ENCODE measurements at regions not wholly inside any gene's neighbourhood (a gene's known extent, or its start where the extent isn't known, plus 50 kb on each side); places are given as distances from the start of the nearest gene placed in this dataset.

DNA sequence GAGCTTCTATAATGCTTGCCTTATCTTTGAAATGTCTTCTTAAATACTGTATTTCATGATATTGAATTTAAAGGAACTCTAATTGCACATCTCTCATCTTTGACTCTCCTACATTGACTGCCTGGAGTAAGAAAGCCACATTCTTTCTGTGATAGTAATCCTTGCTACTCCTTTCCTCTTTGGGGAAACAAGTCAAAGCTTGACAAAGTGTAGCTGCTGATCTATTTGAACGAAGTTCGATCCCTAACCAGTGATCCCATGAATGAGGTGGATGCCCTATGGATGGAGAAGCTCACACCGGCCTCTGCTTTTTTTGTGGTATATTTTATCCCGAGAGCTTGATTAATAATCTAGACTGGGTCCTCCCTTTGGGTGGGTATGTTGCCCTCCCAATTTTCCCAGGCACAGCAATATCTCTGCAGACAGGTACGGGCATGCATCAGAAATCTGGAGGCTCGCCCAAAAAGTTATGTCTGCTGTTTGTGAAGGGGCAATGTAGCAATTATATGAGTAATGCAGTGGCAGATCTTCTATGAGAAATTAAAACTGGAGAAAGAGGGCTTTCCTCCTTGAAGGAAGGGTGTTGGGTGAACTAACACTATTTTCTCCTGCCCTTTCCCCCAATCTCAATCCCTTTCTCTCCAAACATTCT, 163.0 kb upstream of the FRMD6 start:
- Histone ChIP-seq H4K8ac (ENCODE audit: low read depth, low read length) (no peak overlapping the region), H3K27ac (ENCODE audit: low read depth, low read length) (no peak overlapping the region), H3K9ac (ENCODE audit: low read length) (no peak overlapping the region), H3K4ac (ENCODE audit: low read depth, low read length) (no peak overlapping the region), H2BK120ac (ENCODE audit: low read depth, low read length) (no peak overlapping the region), H2BK5ac (ENCODE audit: low read length) (no peak overlapping the region), H3K18ac (ENCODE audit: low read length) (no peak overlapping the region), H3K27me3 (ENCODE audit: insufficient read depth, low read length, poor library complexity) (no peaks in the 10 kb centered on the region), H3K79me2 (ENCODE audit: control insufficient read depth, insufficient read depth, low read length) (no peaks in the 10 kb centered on the region), H4K5ac (ENCODE audit: low read length) (no peak overlapping the region), H3K56ac (ENCODE audit: low read length) (no peak overlapping the region), H3K23ac (ENCODE audit: low read length) (no peak overlapping the region), H3K79me1 (ENCODE audit: low read length) (no peaks in the 10 kb centered on the region), H3K36me3 (ENCODE audit: control insufficient read depth, insufficient read depth, low read length) (no peaks in the 10 kb centered on the region), H3K4me1 (ENCODE audit: control insufficient read depth, low read depth, low read length) (no peaks in the 10 kb centered on the region), H3K4me3 (ENCODE audit: low read length) (no peak overlapping the region), H2AK5ac (ENCODE audit: low read length) (no peak overlapping the region), H3K4me2 (ENCODE audit: low read length) (no peak overlapping the region), H2BK15ac (replicated peaks; ENCODE audit: low read depth) (no peak overlapping the region)
- no peak for DNase-seq
- no CpG with 5 or more reads among the region's 6 CpGs for WGBS (ENCODE audit: extremely low coverage, insufficient coverage, low lambda C conversion rate)

DNA sequence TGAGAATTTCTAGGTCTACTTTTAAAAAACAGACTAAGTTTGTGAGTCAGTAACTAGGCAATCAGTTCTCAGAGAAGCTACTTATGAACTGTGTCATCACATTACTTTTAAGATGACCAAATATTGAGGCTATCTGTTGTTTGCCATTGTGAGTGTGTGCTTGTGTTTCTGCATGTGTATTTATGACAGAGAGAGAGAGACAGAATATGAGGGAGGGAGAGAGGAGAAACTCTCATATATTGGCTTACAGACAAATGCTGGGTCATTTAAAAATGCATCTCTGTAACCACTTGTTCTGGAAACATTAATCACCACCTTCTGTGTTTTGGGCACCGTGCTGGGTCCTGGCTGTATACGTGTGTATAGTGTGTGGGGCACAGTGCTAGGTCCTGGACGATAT, 161.5 kb upstream of the FRMD6 start:
- Histone ChIP-seq H3K36me3 (ENCODE audit: control insufficient read depth, insufficient read depth, low read length) (no peaks in the 10 kb centered on the region), H3K4ac (ENCODE audit: low read depth, low read length) (no peak overlapping the region), H3K27ac (ENCODE audit: low read depth, low read length) (no peak overlapping the region), H3K79me1 (ENCODE audit: low read length) (no peaks in the 10 kb centered on the region), H2AK5ac (ENCODE audit: low read length) (no peak overlapping the region), H3K23ac (ENCODE audit: low read length) (no peak overlapping the region), H3K56ac (ENCODE audit: low read length) (no peak overlapping the region), H3K9ac (ENCODE audit: low read length) (no peak overlapping the region), H3K4me2 (ENCODE audit: low read length) (no peak overlapping the region), H3K4me3 (ENCODE audit: low read length) (no peak overlapping the region), H4K5ac (ENCODE audit: low read length) (no peak overlapping the region), H2BK120ac (ENCODE audit: low read depth, low read length) (no peak overlapping the region), H3K18ac (ENCODE audit: low read length) (no peak overlapping the region), H2BK5ac (ENCODE audit: low read length) (no peak overlapping the region), H3K79me2 (ENCODE audit: control insufficient read depth, insufficient read depth, low read length) (no peaks in the 10 kb centered on the region), H2BK15ac (replicated peaks; ENCODE audit: low read depth) (no peak overlapping the region), H3K4me1 (ENCODE audit: control insufficient read depth, low read depth, low read length) (no peaks in the 10 kb centered on the region), H3K27me3 (ENCODE audit: insufficient read depth, low read length, poor library complexity) (no peaks in the 10 kb centered on the region), H4K8ac (ENCODE audit: low read depth, low read length) (no peak overlapping the region)
- no peak for DNase-seq
- no CpG with 5 or more reads among the region's 3 CpGs for WGBS (ENCODE audit: extremely low coverage, insufficient coverage, low lambda C conversion rate)

DNA sequence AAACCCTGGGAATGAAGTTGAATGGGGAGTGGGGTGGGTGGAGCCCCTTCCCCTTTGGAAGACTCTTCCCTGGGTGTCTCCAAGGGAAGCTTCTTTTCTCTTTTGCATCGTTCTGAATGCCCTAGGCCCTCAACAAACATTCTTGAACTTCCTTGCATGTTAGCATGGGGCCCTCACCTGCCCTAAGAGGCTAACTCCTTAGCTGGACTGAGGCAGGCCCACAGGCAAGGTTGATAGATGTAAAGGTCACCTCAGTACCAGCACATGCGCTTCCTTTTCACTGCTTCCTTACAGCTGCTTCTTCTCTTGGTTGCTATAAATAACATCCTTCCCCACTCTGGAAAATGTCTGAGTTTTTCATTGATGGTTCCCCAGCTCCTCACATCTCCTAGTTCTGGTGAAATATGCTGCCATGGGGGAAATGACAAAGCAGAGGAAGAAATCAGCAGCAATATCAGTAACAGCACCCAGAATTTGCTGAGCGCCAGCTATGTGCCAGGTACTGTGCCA, 160.6 kb upstream of the FRMD6 start:
- Histone ChIP-seq H2BK15ac (replicated peaks; ENCODE audit: low read depth) (no peak overlapping the region), H3K18ac (ENCODE audit: low read length) (no peak overlapping the region), H3K4me1 (ENCODE audit: control insufficient read depth, low read depth, low read length) (no peaks in the 10 kb centered on the region), H3K9ac (ENCODE audit: low read length) (no peak overlapping the region), H3K4me2 (ENCODE audit: low read length) (no peak overlapping the region), H3K27me3 (ENCODE audit: insufficient read depth, low read length, poor library complexity) (no peaks in the 10 kb centered on the region), H3K79me2 (ENCODE audit: control insufficient read depth, insufficient read depth, low read length) (no peaks in the 10 kb centered on the region), H2BK120ac (ENCODE audit: low read depth, low read length) (no peak overlapping the region), H3K23ac (ENCODE audit: low read length) (no peak overlapping the region), H4K5ac (ENCODE audit: low read length) (no peak overlapping the region), H3K79me1 (ENCODE audit: low read length) (no peaks in the 10 kb centered on the region), H3K27ac (ENCODE audit: low read depth, low read length) (no peak overlapping the region), H2AK5ac (ENCODE audit: low read length) (no peak overlapping the region), H3K4me3 (ENCODE audit: low read length) (no peak overlapping the region), H2BK5ac (ENCODE audit: low read length) (no peak overlapping the region), H3K56ac (ENCODE audit: low read length) (no peak overlapping the region), H3K4ac (ENCODE audit: low read depth, low read length) (no peak overlapping the region), H3K36me3 (ENCODE audit: control insufficient read depth, insufficient read depth, low read length) (no peaks in the 10 kb centered on the region), H4K8ac (ENCODE audit: low read depth, low read length) (no peak overlapping the region)
- DNase-seq, result no peak
- no CpG with 5 or more reads among the region's 3 CpGs for WGBS (ENCODE audit: extremely low coverage, insufficient coverage, low lambda C conversion rate)

DNA sequence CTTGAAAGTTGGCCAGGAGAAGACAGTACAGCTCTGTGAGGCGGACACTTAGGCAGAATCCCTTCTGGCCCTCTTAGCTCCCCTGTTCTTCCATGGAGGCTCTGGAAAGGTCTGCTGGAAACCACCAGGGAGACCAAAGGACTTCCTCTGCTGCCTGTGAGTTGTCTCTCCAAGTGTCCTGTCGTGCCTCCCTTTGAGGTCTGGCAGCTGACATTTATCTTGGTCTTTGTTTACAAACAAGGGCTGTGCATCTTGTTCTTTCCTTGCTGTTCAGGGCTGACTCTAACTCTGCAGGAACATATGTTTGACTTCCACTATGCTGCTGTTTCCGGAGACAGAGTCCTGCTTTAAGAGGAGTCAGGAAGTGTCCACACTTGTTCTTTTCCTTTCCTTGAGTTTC, 159.9 kb upstream of the FRMD6 start:
- Histone ChIP-seq H4K5ac (ENCODE audit: low read length) (no peak overlapping the region), H3K27me3 (ENCODE audit: insufficient read depth, low read length, poor library complexity) (no peaks in the 10 kb centered on the region), H3K4me3 (ENCODE audit: low read length) (no peak overlapping the region), H3K18ac (ENCODE audit: low read length) (no peak overlapping the region), H3K9ac (ENCODE audit: low read length) (no peak overlapping the region), H3K36me3 (ENCODE audit: control insufficient read depth, insufficient read depth, low read length) (no peaks in the 10 kb centered on the region), H3K4me2 (ENCODE audit: low read length) (no peak overlapping the region), H2BK15ac (replicated peaks; ENCODE audit: low read depth) (no peak overlapping the region), H3K4ac (ENCODE audit: low read depth, low read length) (no peak overlapping the region), H2AK5ac (ENCODE audit: low read length) (no peak overlapping the region), H3K23ac (ENCODE audit: low read length) (no peak overlapping the region), H3K4me1 (ENCODE audit: control insufficient read depth, low read depth, low read length) (no peaks in the 10 kb centered on the region), H3K79me2 (ENCODE audit: control insufficient read depth, insufficient read depth, low read length) (no peaks in the 10 kb centered on the region), H3K79me1 (ENCODE audit: low read length) (no peaks in the 10 kb centered on the region), H2BK5ac (ENCODE audit: low read length) (no peak overlapping the region), H3K27ac (ENCODE audit: low read depth, low read length) (no peak overlapping the region), H4K8ac (ENCODE audit: low read depth, low read length) (no peak overlapping the region), H3K56ac (ENCODE audit: low read length) (no peak overlapping the region), H2BK120ac (ENCODE audit: low read depth, low read length) (no peak overlapping the region)
- no CpG with 5 or more reads among the region's 3 CpGs for WGBS (ENCODE audit: extremely low coverage, insufficient coverage, low lambda C conversion rate)
- no peak for DNase-seq

DNA sequence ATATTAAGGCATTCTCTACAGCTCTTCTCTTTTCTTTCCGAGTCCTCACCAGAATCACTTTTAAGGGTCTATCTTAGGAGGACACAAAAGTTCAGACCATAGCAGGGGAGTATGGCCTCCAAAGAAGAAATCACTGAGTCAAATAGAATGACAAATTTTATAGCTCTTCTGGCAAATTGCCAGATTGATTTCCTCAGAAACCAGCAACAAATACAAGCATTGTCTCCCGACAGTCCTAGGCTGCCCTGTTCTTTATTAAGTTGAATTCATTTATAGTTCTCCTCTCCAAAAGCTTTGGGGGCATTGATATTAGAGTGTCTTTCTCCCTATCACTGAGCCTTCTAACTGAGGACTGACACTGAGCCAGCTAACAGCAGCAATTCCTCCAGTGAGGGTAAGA, 156.4 kb upstream of the FRMD6 start:
- Histone ChIP-seq H3K4me3 (ENCODE audit: low read length) (no peak overlapping the region), H3K18ac (ENCODE audit: low read length) (no peak overlapping the region), H3K9ac (ENCODE audit: low read length) (no peak overlapping the region), H2BK120ac (ENCODE audit: low read depth, low read length) (no peak overlapping the region), H3K4me1 (ENCODE audit: control insufficient read depth, low read depth, low read length) (no peaks in the 10 kb centered on the region), H3K79me1 (ENCODE audit: low read length) (no peaks in the 10 kb centered on the region), H3K79me2 (ENCODE audit: control insufficient read depth, insufficient read depth, low read length) (no peaks in the 10 kb centered on the region), H4K5ac (ENCODE audit: low read length) (no peak overlapping the region), H2BK5ac (ENCODE audit: low read length) (no peak overlapping the region), H3K56ac (ENCODE audit: low read length) (no peak overlapping the region), H3K27ac (ENCODE audit: low read depth, low read length) (no peak overlapping the region), H3K23ac (ENCODE audit: low read length) (no peak overlapping the region), H4K8ac (ENCODE audit: low read depth, low read length) (no peak overlapping the region), H3K4ac (ENCODE audit: low read depth, low read length) (no peak overlapping the region), H2BK15ac (replicated peaks; ENCODE audit: low read depth) (no peak overlapping the region), H3K27me3 (ENCODE audit: insufficient read depth, low read length, poor library complexity) (no peaks in the 10 kb centered on the region), H3K36me3 (ENCODE audit: control insufficient read depth, insufficient read depth, low read length) (no peaks in the 10 kb centered on the region), H2AK5ac (ENCODE audit: low read length) (no peak overlapping the region), H3K4me2 (ENCODE audit: low read length) (no peak overlapping the region)
- WGBS (ENCODE audit: extremely low coverage, insufficient coverage, low lambda C conversion rate), result no CpG with 5 or more reads among the region's 2 CpGs
- no peak for DNase-seq
